HG02588 (cell line): ENCODE measurements at regions not wholly inside any gene's neighbourhood (a gene's known extent, or its start where the extent isn't known, plus 50 kb on each side); places are given as distances from the start of the nearest gene placed in this dataset.
A peak's percentile ranks its signal among the peaks of the same experiment; 100 is the strongest.
"Not testable (repeated sequence)": the region's sequence is repeated elsewhere in the genome, so short reads cannot be mapped to it uniquely, and the experiment has no call there.

ENCODE experiments used
- ATAC-seq: cut with Tn5 transposase; IDR thresholded peaks from one replicate; pipeline ENCODE4 v1.9.1; 2021; ENCODE audit warnings: mild to moderate bottlenecking, moderate library complexity; ENCODE audit not compliant: unreplicated experiment

DNA sequence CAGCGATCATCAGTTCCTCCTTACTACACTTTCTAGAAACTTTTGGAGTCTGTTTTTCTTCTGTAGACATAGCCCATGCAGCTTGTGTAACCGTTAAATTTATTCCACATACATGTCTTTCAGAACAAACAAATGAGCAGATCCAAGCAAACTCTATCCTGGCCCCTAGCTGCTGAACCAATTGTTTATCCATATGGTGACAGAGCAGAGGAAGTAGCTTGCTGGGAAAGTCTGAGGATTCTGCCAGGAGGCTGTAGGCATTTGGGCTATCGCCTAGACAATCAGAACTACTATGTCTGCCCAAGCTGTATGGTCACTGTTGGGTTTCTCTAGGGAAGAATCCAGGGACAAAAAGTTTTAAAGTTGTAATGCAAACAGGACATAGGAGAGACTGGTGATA, 343.7 kb downstream of the SPRY2 start:
- ATAC-seq = no peak

- ATAC-seq = no peak
These were observed 345.6 kb downstream of the SPRY2 start for GRCh38 chr13:79995334-79995733.

DNA sequence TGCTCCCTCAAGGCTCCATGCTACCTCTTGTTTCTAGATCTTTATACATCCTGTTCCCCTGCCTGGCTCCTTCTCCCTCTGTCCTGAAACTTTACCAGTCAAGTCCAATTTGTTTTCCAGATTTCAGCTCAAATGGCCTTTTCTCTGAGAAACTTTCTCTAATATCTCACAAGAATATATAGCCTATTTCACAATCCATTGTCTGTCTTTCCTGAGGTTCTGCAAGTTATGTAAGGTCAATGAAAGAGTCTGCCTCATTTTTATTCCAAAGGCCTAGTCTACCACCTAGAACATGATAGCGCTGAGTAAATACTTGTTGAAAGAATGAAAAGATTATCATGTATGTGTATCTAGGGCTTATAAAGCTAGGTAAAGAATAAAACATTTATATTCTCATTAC, 348.8 kb downstream of the SPRY2 start:
- no peak for ATAC-seq

GRCh38 chr13:79990048-79990447, 350.9 kb downstream of the SPRY2 start:
- no peak for ATAC-seq

DNA sequence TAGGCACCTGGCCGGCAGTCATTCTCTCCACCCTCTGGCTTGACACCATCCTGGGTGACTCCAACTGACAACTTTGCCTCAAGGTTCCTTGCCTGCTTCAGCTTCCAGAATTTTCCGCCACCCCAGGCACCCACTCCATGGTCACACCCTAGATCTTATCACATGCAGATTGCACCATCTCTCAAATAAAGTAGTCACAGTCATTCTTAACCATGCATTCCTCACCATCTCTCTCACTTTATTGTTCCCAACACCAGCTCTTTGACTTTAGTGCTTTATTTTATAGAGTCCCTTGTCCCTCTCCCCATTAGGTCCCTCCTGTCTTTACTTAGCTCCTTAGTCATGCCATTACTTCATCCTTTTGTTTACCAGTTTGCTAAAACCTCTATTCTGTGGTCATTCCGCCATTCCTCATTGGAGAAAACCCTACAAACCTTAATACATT, 351.7 kb downstream of the SPRY2 start:
- no peak for ATAC-seq

GRCh38 chr13:79988573-79988972, 352.4 kb downstream of the SPRY2 start:
- ATAC-seq = no peak

DNA sequence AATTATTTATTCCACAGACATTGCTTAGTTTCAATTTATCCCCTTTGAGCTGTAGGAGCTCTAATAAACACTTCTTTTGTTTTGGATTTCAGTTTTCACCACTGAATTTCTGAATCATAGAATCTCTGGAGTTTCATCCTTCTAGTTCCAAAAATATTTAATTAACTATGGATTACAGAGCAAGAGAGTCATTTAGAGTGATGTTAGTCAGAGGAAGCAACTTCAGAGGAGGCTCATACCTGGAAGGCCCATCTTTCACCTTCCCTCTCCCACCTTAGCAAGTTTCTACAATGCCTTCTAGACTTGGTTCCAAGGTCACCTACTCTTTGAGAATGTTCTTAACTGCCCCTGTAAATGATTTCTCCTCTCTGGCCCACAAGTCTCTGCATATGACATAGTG, 353.2 kb downstream of the SPRY2 start:
- no peak for ATAC-seq

GRCh38 chr13:79987323-79987722, 353.6 kb downstream of the SPRY2 start:
- no peak for ATAC-seq

DNA sequence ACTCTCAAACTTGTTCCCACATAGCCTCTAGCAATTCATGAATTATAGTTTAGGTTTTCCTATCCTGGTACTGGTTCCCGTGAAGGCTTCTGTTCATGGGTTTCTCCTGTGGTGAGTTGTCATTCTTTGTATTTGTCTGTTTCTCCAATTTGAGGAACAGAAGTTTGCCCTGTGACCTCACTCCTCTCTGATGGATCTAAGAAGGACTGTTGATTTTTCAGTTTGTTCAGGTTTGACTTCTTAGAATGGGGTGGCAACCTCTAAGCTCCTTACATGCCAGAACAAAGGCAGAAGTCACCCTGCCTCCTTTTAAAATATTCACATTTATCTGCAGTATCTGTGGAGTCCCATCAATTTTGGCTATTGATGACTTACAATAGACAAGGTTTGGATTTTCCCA, 354.0 kb downstream of the SPRY2 start:
- no peak for ATAC-seq

DNA sequence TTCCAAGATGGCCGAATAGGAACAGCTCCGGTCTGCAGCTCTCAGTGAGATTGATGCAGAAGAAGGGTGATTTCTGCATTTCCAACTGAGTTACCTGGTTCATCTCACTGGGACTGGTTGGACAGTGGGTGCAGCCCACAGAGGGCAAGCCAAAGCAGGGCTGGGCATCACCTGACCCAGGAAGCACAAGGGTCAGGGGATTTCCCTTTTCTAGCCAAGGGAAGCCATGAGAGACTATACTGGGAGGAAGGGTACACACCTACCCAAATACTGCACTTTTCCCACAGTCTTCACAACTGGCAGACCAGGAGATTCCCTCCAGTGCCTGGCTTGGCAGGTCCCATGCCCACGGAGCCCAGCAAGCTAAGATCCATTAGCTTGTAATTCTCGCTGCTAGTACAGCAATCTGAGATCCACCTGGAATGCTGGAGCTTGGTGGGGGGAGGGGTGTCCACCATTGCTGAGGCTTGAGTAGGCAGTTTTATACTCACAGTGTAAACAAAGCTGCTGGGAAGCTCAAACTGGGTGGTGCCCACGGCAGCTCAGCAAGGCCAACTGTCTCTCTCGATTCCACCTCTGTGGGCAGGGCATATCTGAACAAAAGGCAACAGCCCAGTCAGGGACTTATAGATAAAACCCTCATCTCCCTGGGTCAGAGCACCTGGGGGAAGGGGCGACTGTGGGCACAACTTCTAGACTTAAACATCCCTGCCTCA, 365.8 kb downstream of the SPRY2 start:
- not testable (repeated sequence) for ATAC-seq

DNA sequence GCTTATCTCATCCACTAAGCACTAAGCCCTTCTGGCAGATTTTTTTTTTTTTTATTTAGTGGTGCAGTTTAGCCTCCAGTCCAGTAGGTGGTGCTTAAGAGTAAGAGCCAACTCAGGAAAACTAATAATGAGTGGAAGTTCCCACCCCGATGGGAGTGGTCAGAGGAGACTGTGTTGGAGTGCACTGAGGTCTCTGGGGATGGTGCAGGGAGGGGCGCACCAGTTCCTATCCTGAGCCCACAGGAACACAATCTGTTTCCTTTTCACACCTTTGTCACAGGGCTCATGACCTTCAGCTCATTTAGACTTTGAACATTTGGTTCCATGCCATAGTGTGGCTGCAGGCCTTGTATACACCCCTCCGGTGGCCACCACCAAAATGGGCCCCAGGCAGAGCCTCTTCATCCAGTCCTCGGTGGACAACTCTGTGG, 367.4 kb downstream of the SPRY2 start:
- peak; percentile 94 for ATAC-seq

DNA sequence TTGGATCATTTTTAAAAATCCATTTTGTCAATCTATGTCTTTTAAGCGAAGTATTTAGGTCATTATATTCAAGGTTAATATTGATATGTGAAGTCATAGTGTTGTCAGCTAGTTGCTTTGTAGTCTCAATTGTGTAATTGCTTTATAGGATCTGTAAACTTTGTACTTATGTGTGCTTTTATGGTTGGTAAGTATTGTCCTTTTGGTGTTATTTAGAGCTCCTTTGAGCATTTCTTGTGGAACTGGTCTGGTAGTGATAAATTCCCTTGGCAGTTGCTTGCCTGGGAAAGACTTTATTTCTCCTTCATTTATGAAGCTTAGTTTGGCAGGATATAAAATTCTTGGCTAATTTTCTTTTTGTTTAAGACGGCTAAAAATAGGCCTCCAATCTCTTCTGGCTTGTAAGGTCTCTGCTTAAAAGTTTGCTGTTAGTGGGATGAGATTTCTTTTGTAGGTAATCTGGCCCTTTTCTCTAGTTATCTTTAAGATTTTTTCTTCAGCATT, 368.8 kb downstream of the SPRY2 start:
- no peak for ATAC-seq

GRCh38 chr13:79966493-79966895, 374.4 kb downstream of the SPRY2 start:
- ATAC-seq = no peak

- ATAC-seq = no peak
These were observed 374.9 kb downstream of the SPRY2 start for GRCh38 chr13:79966059-79966458.

DNA sequence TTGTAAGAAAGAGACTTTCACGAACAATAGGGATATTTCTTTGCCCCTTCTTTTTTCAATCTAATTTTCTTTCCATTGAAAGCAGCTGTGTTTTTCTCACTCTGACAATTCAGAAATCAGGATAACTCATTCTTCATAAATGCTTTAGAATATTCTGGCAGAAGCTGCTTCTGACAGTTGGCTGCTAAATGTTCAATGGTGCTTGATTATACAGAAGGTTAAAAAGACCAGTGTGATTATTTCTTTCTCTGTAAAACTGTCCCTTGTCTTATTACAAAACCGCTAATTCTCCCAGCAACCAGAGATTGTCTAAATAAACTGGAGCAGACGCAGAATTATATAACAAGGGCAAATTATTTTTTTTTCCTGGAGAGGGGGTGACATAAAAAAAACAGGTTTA, 394.4 kb downstream of the SPRY2 start:
- no peak for ATAC-seq

DNA sequence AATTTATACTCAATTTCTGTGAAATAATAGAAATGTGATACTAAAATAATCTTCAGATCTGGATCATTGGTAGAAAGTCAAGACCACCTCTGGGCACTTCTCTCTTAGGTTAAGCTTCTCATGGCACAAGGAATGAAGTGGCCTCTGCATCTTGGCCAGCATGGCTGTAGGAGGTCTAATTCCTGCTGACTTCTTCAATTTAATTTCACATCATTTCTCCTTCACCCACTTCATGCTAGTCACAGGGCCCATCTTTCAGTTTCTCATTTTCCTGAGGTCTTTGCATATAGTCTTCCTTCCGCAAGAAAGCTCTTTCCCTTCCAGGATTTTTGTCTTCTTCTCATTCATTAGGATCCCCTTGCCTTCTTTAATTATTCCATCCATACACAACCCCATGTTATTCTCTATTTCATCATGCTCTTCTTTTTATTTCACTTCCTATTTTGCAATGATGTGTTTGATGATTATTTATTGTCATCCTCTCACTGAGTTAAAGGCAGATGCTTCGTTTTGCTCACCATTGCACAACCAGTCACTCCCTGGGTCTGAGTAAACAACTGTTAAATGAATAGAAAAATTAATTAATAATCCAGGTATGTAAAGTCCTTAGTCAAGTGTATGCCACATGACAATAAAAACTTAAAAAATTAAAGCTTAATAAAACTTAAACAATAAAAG, 397.4 kb downstream of the SPRY2 start:
- ATAC-seq = no peak

DNA sequence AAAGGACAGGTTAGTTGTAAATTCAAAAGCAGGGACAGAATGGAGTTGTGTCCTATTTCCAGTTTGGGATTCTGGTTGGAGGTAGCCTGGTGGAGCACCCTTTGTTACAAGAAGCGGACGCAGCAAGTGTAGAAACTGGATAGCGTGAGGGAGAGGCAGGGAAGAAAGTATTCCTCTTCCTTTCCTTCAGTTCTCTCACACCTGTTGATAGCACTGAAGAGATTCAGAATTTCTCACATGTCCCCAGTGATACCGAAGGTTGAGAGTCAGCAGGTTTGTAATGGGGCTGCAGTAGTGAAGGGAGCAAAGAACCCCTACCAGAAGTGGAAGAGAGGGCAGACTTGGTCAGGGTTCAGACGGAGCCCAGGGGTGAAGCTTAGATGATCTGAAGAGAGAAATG, 399.2 kb downstream of the SPRY2 start:
- no peak for ATAC-seq

- ATAC-seq = no peak
These were observed 401.2 kb downstream of the SPRY2 start for GRCh38 chr13:79939689-79940088.

DNA sequence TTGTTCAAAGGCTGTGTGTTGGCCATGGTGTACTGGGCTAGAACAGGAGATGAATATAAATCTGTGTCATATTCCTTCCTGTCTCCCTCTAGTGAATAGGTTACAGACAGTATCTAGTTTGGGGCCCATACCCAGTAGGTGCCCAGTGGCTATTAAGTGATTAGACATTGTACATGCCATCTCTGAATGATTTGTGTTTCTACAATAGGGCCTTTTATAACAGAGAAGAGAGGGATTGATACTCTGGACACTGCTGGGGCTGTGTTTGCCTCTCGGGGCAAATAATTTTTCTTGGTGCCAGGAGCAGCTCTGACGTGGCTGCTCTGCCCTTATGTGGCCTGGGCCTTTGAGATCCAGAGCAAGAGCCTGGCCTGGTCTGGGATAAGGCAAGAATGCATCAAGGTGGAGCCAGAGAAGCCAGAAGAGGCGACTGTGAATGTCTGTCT, 403.1 kb downstream of the SPRY2 start:
- ATAC-seq = no peak

- no peak for ATAC-seq
These were observed 403.6 kb downstream of the SPRY2 start for GRCh38 chr13:79937311-79937710.

DNA sequence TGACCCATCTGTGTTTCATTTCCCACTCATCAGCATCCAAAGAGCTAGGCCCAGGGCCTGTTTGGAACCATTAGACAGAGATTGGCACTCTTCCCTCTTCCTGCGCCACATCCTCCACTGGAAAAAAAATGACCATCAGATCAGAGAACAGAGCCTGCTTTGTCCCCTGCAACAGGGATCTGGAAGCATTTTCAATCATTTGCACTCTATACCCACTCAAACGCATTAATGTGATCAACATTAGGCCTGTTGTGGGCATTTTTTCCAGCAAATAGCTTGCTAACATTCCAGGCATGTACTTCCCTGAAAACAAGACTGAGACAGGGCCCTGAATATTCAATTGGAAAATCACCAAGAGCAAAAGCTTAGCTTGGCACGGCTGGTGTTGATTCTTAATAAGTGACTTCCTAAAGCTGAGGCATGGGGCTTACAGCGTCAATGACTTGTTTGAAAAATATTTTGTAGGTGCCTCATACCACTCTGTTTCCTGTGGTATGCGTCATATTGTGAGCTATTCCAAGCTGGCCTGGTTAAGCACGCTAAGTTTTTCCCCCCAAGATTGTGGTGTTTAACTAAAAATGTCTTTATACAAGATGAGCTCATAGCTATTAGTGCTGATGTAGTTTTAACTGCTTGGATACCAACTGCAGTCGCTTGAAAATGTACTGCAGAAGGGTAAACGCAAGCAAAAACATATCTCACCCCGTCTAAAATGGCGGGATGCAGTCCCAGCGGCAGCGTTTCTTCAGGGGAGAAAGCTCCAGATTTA, 404.4 kb downstream of the SPRY2 start:
- ATAC-seq = no peak

- no peak for ATAC-seq
These were observed 405.8 kb downstream of the SPRY2 start for GRCh38 chr13:79935121-79935520.
